ENCODE measurements at regions not wholly inside any gene's neighbourhood (a gene's known extent, or its start where the extent isn't known, plus 50 kb on each side); places are given as distances from the start of the nearest gene placed in this dataset.
A peak's percentile ranks its signal among the peaks of the same experiment; 100 is the strongest.

DNA sequence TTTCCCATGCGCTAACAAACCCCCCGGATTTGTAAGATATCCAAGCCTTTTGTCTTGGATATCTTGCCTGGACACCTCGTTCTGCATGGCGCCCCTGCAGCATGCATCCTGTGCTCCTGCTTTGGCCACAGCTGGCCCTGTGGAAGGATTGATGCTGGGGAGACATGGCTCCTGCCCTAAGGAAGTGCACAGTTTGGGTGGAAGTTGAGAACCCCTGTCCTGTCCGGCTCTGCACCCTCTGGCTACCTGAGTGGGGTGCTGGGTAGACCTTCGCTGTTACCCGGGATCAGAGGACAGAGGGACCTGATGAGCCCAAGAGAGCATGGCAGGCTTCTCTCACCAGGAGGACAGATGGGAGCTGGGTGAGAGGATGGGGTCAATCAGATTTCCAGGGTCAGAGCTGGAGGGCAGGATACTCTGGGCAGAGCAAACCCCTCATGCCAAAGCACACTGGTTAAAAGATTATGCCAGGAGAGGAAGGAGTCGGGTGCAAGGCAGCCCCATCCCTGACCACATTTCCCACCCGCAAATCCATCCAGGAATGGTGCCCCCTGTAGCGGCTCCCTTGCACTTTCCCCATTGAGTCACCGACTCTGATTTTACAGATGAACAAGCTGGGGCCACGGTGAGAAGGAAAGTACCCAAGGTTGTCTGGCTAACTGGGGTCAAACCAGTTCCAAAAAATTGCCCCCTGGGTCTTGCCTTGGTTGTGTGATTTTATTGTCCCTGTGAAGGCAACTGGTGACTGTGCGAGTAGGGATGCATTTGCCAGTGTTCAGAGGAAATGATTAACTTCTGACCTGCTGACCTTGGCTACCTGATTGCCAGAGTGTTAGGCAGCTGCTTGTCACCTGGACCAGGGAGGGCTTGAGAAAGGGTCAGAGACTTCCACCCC lies 290.1 kb upstream of the ZMIZ1 start:
- TF ChIP-seq, protein P1, sequence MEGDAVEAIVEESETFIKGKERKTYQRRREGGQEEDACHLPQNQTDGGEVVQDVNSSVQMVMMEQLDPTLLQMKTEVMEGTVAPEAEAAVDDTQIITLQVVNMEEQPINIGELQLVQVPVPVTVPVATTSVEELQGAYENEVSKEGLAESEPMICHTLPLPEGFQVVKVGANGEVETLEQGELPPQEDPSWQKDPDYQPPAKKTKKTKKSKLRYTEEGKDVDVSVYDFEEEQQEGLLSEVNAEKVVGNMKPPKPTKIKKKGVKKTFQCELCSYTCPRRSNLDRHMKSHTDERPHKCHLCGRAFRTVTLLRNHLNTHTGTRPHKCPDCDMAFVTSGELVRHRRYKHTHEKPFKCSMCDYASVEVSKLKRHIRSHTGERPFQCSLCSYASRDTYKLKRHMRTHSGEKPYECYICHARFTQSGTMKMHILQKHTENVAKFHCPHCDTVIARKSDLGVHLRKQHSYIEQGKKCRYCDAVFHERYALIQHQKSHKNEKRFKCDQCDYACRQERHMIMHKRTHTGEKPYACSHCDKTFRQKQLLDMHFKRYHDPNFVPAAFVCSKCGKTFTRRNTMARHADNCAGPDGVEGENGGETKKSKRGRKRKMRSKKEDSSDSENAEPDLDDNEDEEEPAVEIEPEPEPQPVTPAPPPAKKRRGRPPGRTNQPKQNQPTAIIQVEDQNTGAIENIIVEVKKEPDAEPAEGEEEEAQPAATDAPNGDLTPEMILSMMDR (IDR thresholded peaks at IDR 0.05; ENCODE audit: borderline replicate concordance): no peak
- intact Hi-C loops (cut with micrococcal nuclease): no loop called here
- Histone ChIP-seq H3K27ac (replicated peaks) (peak overlapping the region; percentile 89), H3K4me1 (peaks cover 57% of the 10 kb centered on the region), H3K27me3 (ENCODE audit: low read depth) (no peaks in the 10 kb centered on the region), H3K36me3 (no peaks in the 10 kb centered on the region), H3K9me3 (replicated peaks) (no peaks in the 10 kb centered on the region), H3K4me3 (no peak overlapping the region)
- DNase-seq: no peak

DNA sequence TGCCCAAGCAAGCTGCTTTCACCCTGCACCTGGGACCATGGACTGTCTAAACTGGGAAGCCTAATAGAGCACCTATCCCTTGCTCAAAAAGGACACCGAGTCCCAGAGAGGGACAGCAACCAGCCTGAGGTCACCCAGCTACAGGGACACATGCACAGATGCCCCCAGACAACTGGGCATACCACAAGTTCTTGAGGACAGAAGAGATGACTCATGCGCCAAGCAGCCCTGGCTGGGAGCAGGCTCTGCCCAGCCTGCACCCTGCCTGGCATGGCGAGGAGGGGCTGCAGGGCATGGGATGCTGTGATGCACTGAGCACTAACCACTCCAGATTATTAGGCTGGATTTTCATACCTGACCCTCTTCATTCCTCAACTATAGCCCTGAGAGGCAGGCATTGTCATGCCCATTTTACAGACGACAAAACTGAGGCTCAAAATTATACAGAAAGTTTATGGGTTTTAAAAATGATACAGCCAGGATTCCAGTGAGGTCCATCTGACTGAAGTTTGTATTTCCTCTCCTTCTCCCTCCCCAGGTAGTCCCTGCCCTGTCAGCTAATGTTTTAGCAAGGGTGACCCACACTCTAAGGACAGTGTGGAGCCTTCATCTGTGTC lies 289.3 kb upstream of the ZMIZ1 start:
- intact Hi-C loops (cut with micrococcal nuclease): no loop called here
- DNase-seq: no peak
- H3K4me1 ChIP-seq: peaks cover 57% of the 10 kb centered on the region

DNA sequence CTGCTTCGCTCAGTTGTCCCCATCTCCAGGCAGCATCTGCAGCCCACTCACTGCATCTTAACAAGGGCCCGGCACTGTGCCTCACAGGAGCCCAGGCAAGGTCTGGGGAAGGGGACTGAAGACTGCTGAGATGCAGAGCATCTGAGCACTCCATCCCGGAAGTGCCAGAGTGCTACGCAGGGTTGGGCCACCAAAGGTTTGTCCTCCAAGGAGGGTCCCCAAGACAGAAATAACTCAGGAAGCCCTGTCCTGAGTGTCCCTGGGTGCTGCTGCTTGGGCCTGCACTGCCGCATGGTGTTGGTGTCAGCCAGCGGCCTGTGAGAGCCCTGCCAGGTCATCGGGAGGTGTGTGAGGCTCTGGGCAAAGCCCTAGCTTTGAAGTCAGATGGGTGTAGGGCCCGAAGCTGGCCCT lies 288.2 kb upstream of the ZMIZ1 start:
- DNase-seq: peak; percentile 69
- Histone ChIP-seq H3K36me3 (no peaks in the 10 kb centered on the region), H3K27me3 (ENCODE audit: low read depth) (no peaks in the 10 kb centered on the region), H3K27ac (replicated peaks) (peak overlapping the region; percentile 59), H3K4me3 (no peak overlapping the region), H3K9me3 (replicated peaks) (no peaks in the 10 kb centered on the region), H3K4me1 (peaks cover 53% of the 10 kb centered on the region)
- TF ChIP-seq, protein P1 (IDR thresholded peaks at IDR 0.05; ENCODE audit: borderline replicate concordance): peak; percentile 21
- intact Hi-C loops (cut with micrococcal nuclease): no loop called here

More for the DNA sequence above, 289.3 kb upstream of the ZMIZ1 start:
- TF ChIP-seq, protein P1 (IDR thresholded peaks at IDR 0.05; ENCODE audit: borderline replicate concordance): no peak
- no peaks in the 10 kb centered on the region for H3K36me3 ChIP-seq
- no peaks in the 10 kb centered on the region for H3K9me3 ChIP-seq (replicated peaks)
- no peak overlapping the region for H3K4me3 ChIP-seq
- no peaks in the 10 kb centered on the region for H3K27me3 ChIP-seq (ENCODE audit: low read depth)
- H3K27ac ChIP-seq (replicated peaks): no peak overlapping the region

DNA sequence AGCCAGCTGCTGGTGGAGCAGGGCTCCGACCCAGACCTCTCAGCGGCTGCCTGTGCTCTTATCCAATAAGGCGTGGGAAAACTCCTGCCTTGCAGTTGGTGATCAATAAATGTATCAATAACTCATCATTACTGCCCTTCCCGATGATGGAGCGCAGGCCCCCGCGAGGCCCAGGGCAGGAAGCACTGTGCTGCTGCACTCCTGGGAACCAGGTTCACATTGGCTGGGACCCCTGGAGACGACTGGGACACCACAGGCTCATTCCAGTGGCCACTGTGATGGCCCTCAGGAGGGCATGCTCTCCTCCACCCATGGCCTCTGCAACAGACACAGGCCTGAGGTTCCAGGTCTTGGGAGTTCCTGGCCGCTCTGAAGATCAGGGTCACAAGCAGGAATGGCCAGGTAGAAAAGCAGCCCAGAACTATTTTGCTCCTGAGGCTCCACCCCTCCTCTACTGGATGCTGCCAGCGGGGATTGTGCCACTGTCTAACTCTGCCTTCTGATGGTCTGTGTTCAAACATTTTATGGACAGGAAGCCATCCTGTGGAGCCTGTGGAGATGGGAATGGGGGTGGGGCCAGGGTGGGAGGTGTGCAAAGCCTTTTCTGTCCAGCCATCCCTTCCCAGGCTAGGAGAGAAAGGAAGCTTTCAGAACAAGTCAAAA lies 287.4 kb upstream of the ZMIZ1 start:
- H3K27ac ChIP-seq (replicated peaks): peak overlapping the region; percentile 43
- intact Hi-C loops (cut with micrococcal nuclease): no loop called here
- no peak overlapping the region for H3K4me3 ChIP-seq
- peaks cover 54% of the 10 kb centered on the region for H3K4me1 ChIP-seq
- H3K36me3 ChIP-seq: no peaks in the 10 kb centered on the region
- DNase-seq: no peak
- H3K9me3 ChIP-seq (replicated peaks): no peaks in the 10 kb centered on the region
- TF ChIP-seq, protein P1 (IDR thresholded peaks at IDR 0.05; ENCODE audit: borderline replicate concordance): no peak
- H3K27me3 ChIP-seq (ENCODE audit: low read depth): no peaks in the 10 kb centered on the region

DNA sequence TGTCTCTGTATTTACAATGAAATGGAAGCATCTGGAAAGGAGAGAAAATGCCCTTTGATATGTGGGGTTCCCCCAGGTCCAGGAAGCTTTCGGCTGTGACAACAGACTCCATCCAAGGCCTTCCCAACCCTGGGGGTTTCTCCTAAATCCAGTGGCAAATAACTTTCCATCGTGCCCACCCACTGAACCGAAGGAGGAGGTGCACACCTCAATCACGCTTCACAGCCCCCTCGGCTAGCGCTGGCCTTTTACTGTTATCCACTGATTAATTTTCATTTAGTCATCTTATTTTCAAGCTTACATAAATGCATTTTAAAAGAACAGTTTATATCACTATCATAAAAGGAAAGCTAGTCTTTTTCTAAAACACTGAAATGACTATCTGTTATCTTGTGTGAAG lies 286.8 kb upstream of the ZMIZ1 start:
- H3K27ac ChIP-seq (replicated peaks): no peak overlapping the region
- TF ChIP-seq, protein P1 (IDR thresholded peaks at IDR 0.05; ENCODE audit: borderline replicate concordance): no peak
- H3K4me1 ChIP-seq: peaks cover 54% of the 10 kb centered on the region
- H3K36me3 ChIP-seq: no peaks in the 10 kb centered on the region
- no peak for DNase-seq
- no peaks in the 10 kb centered on the region for H3K27me3 ChIP-seq (ENCODE audit: low read depth)
- intact Hi-C loops (cut with micrococcal nuclease): no loop called here
- H3K9me3 ChIP-seq (replicated peaks): no peaks in the 10 kb centered on the region
- H3K4me3 ChIP-seq: no peak overlapping the region
